HepG2 (cell line): ENCODE measurements at regions not wholly inside any gene's neighbourhood (a gene's known extent, or its start where the extent isn't known, plus 50 kb on each side); places are given as distances from the start of the nearest gene placed in this dataset.
A peak's percentile ranks its signal among the peaks of the same experiment; 100 is the strongest.

Source experiments
- EED ChIP-seq: sonication (generic); formaldehyde crosslinking; IDR thresholded peaks from 2 replicates; pipeline ENCODE4 v1.5.0; 2020; ENCODE audit warnings: mild to moderate bottlenecking, missing genetic modification reagents
- KLF12 ChIP-seq: sonication (generic); formaldehyde crosslinking; IDR thresholded peaks from 2 replicates; pipeline ENCODE4 v1.4.0; 2020; ENCODE audit warnings: missing genetic modification reagents, borderline replicate concordance
- KLF6 ChIP-seq: IDR thresholded peaks from 2 replicates; pipeline ENCODE4 v1.8.0; 2016; ENCODE audit warnings: missing biosample characterization, missing genetic modification reagents
- MAZ ChIP-seq, 2 experiments: sonication (generic) in 1 of 2; formaldehyde crosslinking in 1 of 2; IDR thresholded peaks; 2 replicates each; pipeline versions ENCODE4 v1.5.0 to v1.6.1; 2012 to 2020; ENCODE audit warnings: low read depth in 2 of 2, mild to moderate bottlenecking in 2 of 2, borderline replicate concordance in 1 of 2, improper control_type of control experiment in 1 of 2, low read length in 1 of 2, missing genetic modification reagents in 1 of 2, moderate library complexity in 1 of 2
- MBD4 ChIP-seq: IDR thresholded peaks from 2 replicates; pipeline ENCODE4 v1.6.1; 2012; ENCODE audit warnings: low read length, inconsistent platforms, borderline replicate concordance
- MIER3 ChIP-seq: IDR thresholded peaks from 2 replicates; pipeline ENCODE4 v1.6.1; 2016; ENCODE audit warnings: missing compliant biosample characterization, borderline replicate concordance
- SIX1 ChIP-seq: sonication (generic); formaldehyde crosslinking; IDR thresholded peaks from 2 replicates; pipeline ENCODE4 v1.4.0; 2020; ENCODE audit warnings: missing genetic modification reagents, borderline replicate concordance
- SOX5 ChIP-seq: IDR thresholded peaks from 2 replicates; pipeline ENCODE4 v1.6.1; 2016; ENCODE audit warnings: borderline replicate concordance
- SRSF1 ChIP-seq: fragments of 200-400 bp; formaldehyde crosslinking; optimal IDR thresholded peaks from 2 replicates; pipeline ENCODE3; 2017; ENCODE audit warnings: mild to moderate bottlenecking, low read depth, low read length, moderate library complexity
- ZNF160 ChIP-seq: sonication (generic); formaldehyde crosslinking; IDR thresholded peaks from 2 replicates; pipeline ENCODE4 v1.8.0; 2022; ENCODE audit warnings: mild to moderate bottlenecking, inconsistent platforms, missing genetic modification reagents
- ZNF333 ChIP-seq: sonication (generic); formaldehyde crosslinking; IDR thresholded peaks from 2 replicates; pipeline ENCODE4 v1.4.0; 2020; ENCODE audit warnings: mild to moderate bottlenecking, missing genetic modification reagents, borderline replicate concordance
- ZNF337 ChIP-seq: sonication (generic); formaldehyde crosslinking; IDR thresholded peaks from 2 replicates; pipeline ENCODE4 v1.5.1; 2020; ENCODE audit warnings: missing genetic modification reagents, low read depth, mild to moderate bottlenecking, borderline replicate concordance
- ZNF546 ChIP-seq: sonication (generic); formaldehyde crosslinking; conservative IDR thresholded peaks from 2 replicates; pipeline ENCODE4 v1.8.1; 2023; ENCODE audit warnings: mild to moderate bottlenecking, missing genetic modification reagents
- ZNF570 ChIP-seq: sonication (generic); formaldehyde crosslinking; IDR thresholded peaks from 2 replicates; pipeline ENCODE4 v1.4.0; 2020; ENCODE audit warnings: mild to moderate bottlenecking, missing genetic modification reagents, borderline replicate concordance
- TF ChIP-seq, protein P1 (sequence below): sonication (generic); formaldehyde crosslinking; conservative IDR thresholded peaks from 2 replicates; pipeline ENCODE4 v1.4.0; 2020; ENCODE audit warnings: missing genetic modification reagents
- TF ChIP-seq, protein P2 (sequence below): sonication (generic); formaldehyde crosslinking; conservative IDR thresholded peaks from 2 replicates; pipeline ENCODE4 v1.8.0; 2022; ENCODE audit warnings: mild to moderate bottlenecking, moderate library complexity, missing genetic modification reagents
- TF ChIP-seq, protein P3 (sequence below): IDR thresholded peaks from 2 replicates; pipeline ENCODE4 v1.6.1; 2016; ENCODE audit warnings: missing compliant biosample characterization, missing genetic modification reagents, borderline replicate concordance
- TF ChIP-seq, protein P4 (sequence below): IDR thresholded peaks from 2 replicates; pipeline ENCODE4 v1.6.1; 2016
- TF ChIP-seq, protein P5 (sequence below): sonication (generic); formaldehyde crosslinking; IDR thresholded peaks from 2 replicates; pipeline ENCODE4 v1.8.1; 2023; ENCODE audit warnings: mild to moderate bottlenecking, inconsistent platforms, moderate library complexity, missing genetic modification reagents, borderline replicate concordance
- TF ChIP-seq, protein P6 (sequence below): sonication (generic); formaldehyde crosslinking; IDR thresholded peaks from 2 replicates; pipeline ENCODE4 v1.5.0; 2020; ENCODE audit warnings: mild to moderate bottlenecking, missing genetic modification reagents

DNA sequence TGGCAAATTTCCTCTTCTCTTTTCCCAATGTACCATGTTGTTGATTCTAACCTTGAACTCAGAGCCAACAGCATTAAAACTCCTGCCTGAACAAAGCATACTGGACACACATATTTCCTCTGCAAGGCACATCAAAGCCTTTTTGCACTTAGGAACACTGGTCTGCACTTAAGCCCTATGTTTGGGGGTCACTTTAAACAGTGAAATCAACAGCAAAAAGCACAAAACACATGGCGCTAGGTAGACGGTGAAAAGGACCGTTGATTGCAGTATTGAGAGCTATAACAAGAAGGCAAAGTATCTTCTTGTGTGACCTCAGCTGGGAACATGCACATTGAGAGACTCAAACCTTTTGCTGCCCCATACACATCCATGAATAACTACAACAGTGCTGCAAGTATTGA, 83.9 kb upstream of the SH3BP4 start (continued):
- TF ChIP-seq, protein P1, sequence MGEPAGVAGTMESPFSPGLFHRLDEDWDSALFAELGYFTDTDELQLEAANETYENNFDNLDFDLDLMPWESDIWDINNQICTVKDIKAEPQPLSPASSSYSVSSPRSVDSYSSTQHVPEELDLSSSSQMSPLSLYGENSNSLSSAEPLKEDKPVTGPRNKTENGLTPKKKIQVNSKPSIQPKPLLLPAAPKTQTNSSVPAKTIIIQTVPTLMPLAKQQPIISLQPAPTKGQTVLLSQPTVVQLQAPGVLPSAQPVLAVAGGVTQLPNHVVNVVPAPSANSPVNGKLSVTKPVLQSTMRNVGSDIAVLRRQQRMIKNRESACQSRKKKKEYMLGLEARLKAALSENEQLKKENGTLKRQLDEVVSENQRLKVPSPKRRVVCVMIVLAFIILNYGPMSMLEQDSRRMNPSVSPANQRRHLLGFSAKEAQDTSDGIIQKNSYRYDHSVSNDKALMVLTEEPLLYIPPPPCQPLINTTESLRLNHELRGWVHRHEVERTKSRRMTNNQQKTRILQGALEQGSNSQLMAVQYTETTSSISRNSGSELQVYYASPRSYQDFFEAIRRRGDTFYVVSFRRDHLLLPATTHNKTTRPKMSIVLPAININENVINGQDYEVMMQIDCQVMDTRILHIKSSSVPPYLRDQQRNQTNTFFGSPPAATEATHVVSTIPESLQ (CRISPR knock-in tag), result no peak
- TF ChIP-seq KLF12, result no peak
- no peak for TF ChIP-seq ZNF160 (CRISPR knock-in tag)
- TF ChIP-seq, protein P2, sequence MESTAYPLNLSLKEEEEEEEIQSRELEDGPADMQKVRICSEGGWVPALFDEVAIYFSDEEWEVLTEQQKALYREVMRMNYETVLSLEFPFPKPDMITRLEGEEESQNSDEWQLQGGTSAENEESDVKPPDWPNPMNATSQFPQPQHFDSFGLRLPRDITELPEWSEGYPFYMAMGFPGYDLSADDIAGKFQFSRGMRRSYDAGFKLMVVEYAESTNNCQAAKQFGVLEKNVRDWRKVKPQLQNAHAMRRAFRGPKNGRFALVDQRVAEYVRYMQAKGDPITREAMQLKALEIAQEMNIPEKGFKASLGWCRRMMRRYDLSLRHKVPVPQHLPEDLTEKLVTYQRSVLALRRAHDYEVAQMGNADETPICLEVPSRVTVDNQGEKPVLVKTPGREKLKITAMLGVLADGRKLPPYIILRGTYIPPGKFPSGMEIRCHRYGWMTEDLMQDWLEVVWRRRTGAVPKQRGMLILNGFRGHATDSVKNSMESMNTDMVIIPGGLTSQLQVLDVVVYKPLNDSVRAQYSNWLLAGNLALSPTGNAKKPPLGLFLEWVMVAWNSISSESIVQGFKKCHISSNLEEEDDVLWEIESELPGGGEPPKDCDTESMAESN (CRISPR knock-in tag), result no peak
- TF ChIP-seq ZNF333, result no peak
- TF ChIP-seq SIX1 (CRISPR knock-in tag), result peak; percentile 70; the same call in 1 of the 2 replicates
- no peak for TF ChIP-seq EED
- TF ChIP-seq, protein P3, sequence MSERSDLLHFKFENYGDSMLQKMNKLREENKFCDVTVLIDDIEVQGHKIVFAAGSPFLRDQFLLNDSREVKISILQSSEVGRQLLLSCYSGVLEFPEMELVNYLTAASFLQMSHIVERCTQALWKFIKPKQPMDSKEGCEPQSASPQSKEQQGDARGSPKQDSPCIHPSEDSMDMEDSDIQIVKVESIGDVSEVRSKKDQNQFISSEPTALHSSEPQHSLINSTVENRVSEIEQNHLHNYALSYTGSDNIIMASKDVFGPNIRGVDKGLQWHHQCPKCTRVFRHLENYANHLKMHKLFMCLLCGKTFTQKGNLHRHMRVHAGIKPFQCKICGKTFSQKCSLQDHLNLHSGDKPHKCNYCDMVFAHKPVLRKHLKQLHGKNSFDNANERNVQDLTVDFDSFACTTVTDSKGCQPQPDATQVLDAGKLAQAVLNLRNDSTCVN (CRISPR knock-in tag), result no peak
- peak; percentile 84; the same call in 1 of the 2 replicates for TF ChIP-seq MIER3 (CRISPR knock-in tag)
- TF ChIP-seq KLF6 (CRISPR knock-in tag), result no peak
- peak; percentile 58; the same call in 1 of the 2 replicates for TF ChIP-seq ZNF337 (CRISPR knock-in tag)
- TF ChIP-seq MBD4, result no peak
- TF ChIP-seq MAZ (IDR thresholded peaks at IDR 0.05; ENCODE audit: borderline replicate concordance, low read depth, low read length), result no peak
- no peak for TF ChIP-seq MAZ (CRISPR knock-in tag; IDR thresholded peaks at IDR 0.05; ENCODE audit: low read depth)
- no peak for TF ChIP-seq ZNF570 (CRISPR knock-in tag)
- TF ChIP-seq, protein P4, sequence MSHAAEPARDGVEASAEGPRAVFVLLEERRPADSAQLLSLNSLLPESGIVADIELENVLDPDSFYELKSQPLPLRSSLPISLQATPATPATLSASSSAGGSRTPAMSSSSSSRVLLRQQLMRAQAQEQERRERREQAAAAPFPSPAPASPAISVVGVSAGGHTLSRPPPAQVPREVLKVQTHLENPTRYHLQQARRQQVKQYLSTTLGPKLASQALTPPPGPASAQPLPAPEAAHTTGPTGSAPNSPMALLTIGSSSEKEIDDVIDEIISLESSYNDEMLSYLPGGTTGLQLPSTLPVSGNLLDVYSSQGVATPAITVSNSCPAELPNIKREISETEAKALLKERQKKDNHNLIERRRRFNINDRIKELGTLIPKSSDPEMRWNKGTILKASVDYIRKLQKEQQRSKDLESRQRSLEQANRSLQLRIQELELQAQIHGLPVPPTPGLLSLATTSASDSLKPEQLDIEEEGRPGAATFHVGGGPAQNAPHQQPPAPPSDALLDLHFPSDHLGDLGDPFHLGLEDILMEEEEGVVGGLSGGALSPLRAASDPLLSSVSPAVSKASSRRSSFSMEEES (CRISPR knock-in tag), result peak; percentile 83
- TF ChIP-seq, protein P5, sequence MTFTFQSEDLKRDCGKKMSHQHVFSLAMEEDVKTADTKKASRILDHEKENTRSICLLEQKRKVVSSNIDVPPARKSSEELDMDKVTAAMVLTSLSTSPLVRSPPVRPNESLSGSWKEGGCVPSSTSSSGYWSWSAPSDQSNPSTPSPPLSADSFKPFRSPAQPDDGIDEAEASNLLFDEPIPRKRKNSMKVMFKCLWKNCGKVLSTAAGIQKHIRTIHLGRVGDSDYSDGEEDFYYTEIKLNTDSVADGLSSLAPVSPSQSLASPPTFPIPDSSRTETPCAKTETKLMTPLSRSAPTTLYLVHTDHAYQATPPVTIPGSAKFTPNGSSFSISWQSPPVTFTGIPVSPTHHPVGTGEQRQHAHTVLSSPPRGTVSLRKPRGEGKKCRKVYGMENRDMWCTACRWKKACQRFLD (CRISPR knock-in tag), result no peak
- TF ChIP-seq SOX5 (CRISPR knock-in tag), result peak; percentile 98
- no peak for TF ChIP-seq SRSF1
- 0 out of 2 replicates have a peak, but pooled peaks have one; percentile 50 for TF ChIP-seq ZNF546 (CRISPR knock-in tag)
- TF ChIP-seq, protein P6, sequence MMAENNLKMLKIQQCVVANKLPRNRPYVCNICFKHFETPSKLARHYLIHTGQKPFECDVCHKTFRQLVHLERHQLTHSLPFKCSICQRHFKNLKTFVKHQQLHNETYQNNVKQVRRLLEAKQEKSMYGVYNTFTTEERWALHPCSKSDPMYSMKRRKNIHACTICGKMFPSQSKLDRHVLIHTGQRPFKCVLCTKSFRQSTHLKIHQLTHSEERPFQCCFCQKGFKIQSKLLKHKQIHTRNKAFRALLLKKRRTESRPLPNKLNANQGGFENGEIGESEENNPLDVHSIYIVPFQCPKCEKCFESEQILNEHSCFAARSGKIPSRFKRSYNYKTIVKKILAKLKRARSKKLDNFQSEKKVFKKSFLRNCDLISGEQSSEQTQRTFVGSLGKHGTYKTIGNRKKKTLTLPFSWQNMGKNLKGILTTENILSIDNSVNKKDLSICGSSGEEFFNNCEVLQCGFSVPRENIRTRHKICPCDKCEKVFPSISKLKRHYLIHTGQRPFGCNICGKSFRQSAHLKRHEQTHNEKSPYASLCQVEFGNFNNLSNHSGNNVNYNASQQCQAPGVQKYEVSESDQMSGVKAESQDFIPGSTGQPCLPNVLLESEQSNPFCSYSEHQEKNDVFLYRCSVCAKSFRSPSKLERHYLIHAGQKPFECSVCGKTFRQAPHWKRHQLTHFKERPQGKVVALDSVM, result no peak
